Thyroid gland (tissue), 4 donors: ENCODE measurements at regions not wholly inside any gene's neighbourhood (a gene's known extent, or its start where the extent isn't known, plus 50 kb on each side); places are given as distances from the start of the nearest gene placed in this dataset.

ENCODE experiments used
- DNase-seq, 2 donors: peaks; one replicate each; pipeline ENCODE4 v3.0.0-alpha.2; 2019
- H3K27ac ChIP-seq, 3 donors: fragments of 200-600 bp; sonication (generic); 1 replicate in 2 of 3; 2 replicates in 1 of 3; pipeline ENCODE4 v1.5.1; 2016 to 2019; ENCODE audit warnings: mild to moderate bottlenecking in 1 of 3, moderate library complexity in 1 of 3
- H3K27me3 ChIP-seq: fragments of 200-600 bp; sonication (generic); one replicate; pipeline ENCODE4 v1.5.1; 2019
- H3K36me3 ChIP-seq, 2 donors: fragments of 200-600 bp; sonication (generic); one replicate each; pipeline ENCODE4 v1.5.1; 2016 to 2019
- H3K4me1 ChIP-seq, 2 donors: fragments of 200-600 bp; sonication (generic); one replicate each; pipeline ENCODE4 v1.5.1; 2017 to 2019
- H3K4me3 ChIP-seq, 3 donors: fragments of 200-600 bp; sonication (generic); replicated peaks in 1 of 3; 1 replicate in 2 of 3; 2 replicates in 1 of 3; pipeline ENCODE4 v1.5.1; 2016; ENCODE audit warnings: mild to moderate bottlenecking in 1 of 3
- H3K9me3 ChIP-seq: fragments of 200-600 bp; sonication (generic); one replicate; pipeline ENCODE4 v1.5.1; 2017
- CTCF ChIP-seq, 6 experiments: fragments of 200-600 bp in 3 of 6; fragments of 450-650 bp in 3 of 6; sonication (generic) in 3 of 6; IDR thresholded peaks; one replicate each; pipeline ENCODE4 v1.5.1; 2016 to 2019; ENCODE audit warnings: antibody characterized with exemption in 6 of 6, mild to moderate bottlenecking in 2 of 6, inconsistent platforms in 1 of 6, moderate library complexity in 1 of 6
- POLR2A ChIP-seq, 2 donors: fragments of 450-650 bp; IDR thresholded peaks; one replicate each; pipeline ENCODE4 v1.6.1; 2017; ENCODE audit warnings: antibody characterized with exemption in 2 of 2, mild to moderate bottlenecking in 2 of 2, moderate library complexity in 1 of 2
- WGBS, 2 donors: methylation state at CpG; one replicate each; pipeline ENCODE4 v1.1.5; 2017; 5-methylcytosine and 5-hydroxymethylcytosine counted together
- intact Hi-C: fragments of 100-400 bp; cut with DNase I; formaldehyde crosslinking; loops from one replicate; pipeline ENCODE4 v1.15.1; 2023

- Histone ChIP-seq H3K27me3 (no peaks in the 10 kb centered on the region), H3K9me3 (no peaks in the 10 kb centered on the region), H3K4me1 (no peaks in the 10 kb centered on the region), H3K27ac (no peak overlapping the region), H3K4me3 (no peak overlapping the region), H3K36me3 (no peaks in the 10 kb centered on the region)
- TF ChIP-seq CTCF (IDR thresholded peaks at IDR 0.05) (no peak), POLR2A (IDR thresholded peaks at IDR 0.05) (no peak)
- DNase-seq, result no peak
- intact Hi-C loops, result no loop called here
These were observed 123.2 kb upstream of the PRNP start for GRCh38 chr20:4563031-4563430.

- 70 to 78% methylated on average over 2 of the region's 2 CpGs for WGBS, 2 donors
- DNase-seq, result no peak
- Histone ChIP-seq H3K36me3 (no peaks in the 10 kb centered on the region), H3K9me3 (no peaks in the 10 kb centered on the region), H3K4me3 (no peak overlapping the region), H3K27ac (no peak overlapping the region), H3K27me3 (no peaks in the 10 kb centered on the region), H3K4me1 (no peaks in the 10 kb centered on the region)
- intact Hi-C loops, result no loop called here
- TF ChIP-seq POLR2A (IDR thresholded peaks at IDR 0.05) (no peak), CTCF (IDR thresholded peaks at IDR 0.05) (no peak)
These were observed 125.6 kb upstream of the PRNP start for GRCh38 chr20:4560667-4561066.

GRCh38 chr20:4559906-4560305, 126.3 kb upstream of the PRNP start:
- WGBS, 2 donors, result 70 to 76% methylated on average over 2 of the region's 2 CpGs
- Histone ChIP-seq H3K27ac (no peak overlapping the region), H3K4me1 (no peaks in the 10 kb centered on the region), H3K9me3 (no peaks in the 10 kb centered on the region), H3K27me3 (no peaks in the 10 kb centered on the region), H3K36me3 (no peaks in the 10 kb centered on the region), H3K4me3 (no peak overlapping the region)
- intact Hi-C loops, result no loop called here
- no peak for DNase-seq
- TF ChIP-seq CTCF (IDR thresholded peaks at IDR 0.05) (no peak), POLR2A (IDR thresholded peaks at IDR 0.05) (no peak)

GRCh38 chr20:4559106-4559505, 127.2 kb upstream of the PRNP start:
- TF ChIP-seq CTCF (IDR thresholded peaks at IDR 0.05) (no peak), POLR2A (IDR thresholded peaks at IDR 0.05) (no peak)
- no peaks in the 10 kb centered on the region for H3K9me3 ChIP-seq
- no peaks in the 10 kb centered on the region for H3K4me1 ChIP-seq
- no peaks in the 10 kb centered on the region for H3K36me3 ChIP-seq
- H3K4me3 ChIP-seq, result no peak overlapping the region
- DNase-seq, result no peak
- H3K27ac ChIP-seq, result no peak overlapping the region
- no peaks in the 10 kb centered on the region for H3K27me3 ChIP-seq
- intact Hi-C loops, result no loop called here

- 68 to 77% methylated on average over 4 of the region's 4 CpGs for WGBS, 2 donors
- H3K4me3 ChIP-seq, result no peak overlapping the region
- H3K27me3 ChIP-seq, result no peaks in the 10 kb centered on the region
- intact Hi-C loops, result no loop called here
- H3K36me3 ChIP-seq, result no peaks in the 10 kb centered on the region
- H3K4me1 ChIP-seq, result no peaks in the 10 kb centered on the region
- H3K9me3 ChIP-seq, result no peaks in the 10 kb centered on the region
- no peak for TF ChIP-seq POLR2A (IDR thresholded peaks at IDR 0.05)
- no peak for TF ChIP-seq CTCF (IDR thresholded peaks at IDR 0.05)
- H3K27ac ChIP-seq, result no peak overlapping the region
- DNase-seq, result no peak
These were observed 129.5 kb upstream of the PRNP start for GRCh38 chr20:4556781-4557180.
